ENCODE measurements at regions not wholly inside any gene's neighbourhood (a gene's known extent, or its start where the extent isn't known, plus 50 kb on each side); places are given as distances from the start of the nearest gene placed in this dataset.

GRCh38 chr2:30338475-30338874, 107.1 kb downstream of the LBH start:
- H3K4me3 ChIP-seq (ENCODE audit: low read depth, low read length) = no peak overlapping the region
- TF ChIP-seq CTCF (conservative IDR thresholded peaks at IDR 0.05; ENCODE audit: low read depth, low read length) = no peak
- no peak for DNase-seq (ENCODE audit: low read depth)

GRCh38 chr2:30339071-30339470, 107.7 kb downstream of the LBH start:
- DNase-seq (ENCODE audit: low read depth) = no peak
- H3K4me3 ChIP-seq (ENCODE audit: low read depth, low read length) = no peak overlapping the region
- no peak for TF ChIP-seq CTCF (conservative IDR thresholded peaks at IDR 0.05; ENCODE audit: low read depth, low read length)

- DNase-seq (ENCODE audit: low read depth) = no peak
Observed at GRCh38 chr2:30341500-30342267, 105.4 kb upstream of the LCLAT1 start.

GRCh38 chr2:30346471-30347169, 100.4 kb upstream of the LCLAT1 start:
- no peak overlapping the region for H3K4me3 ChIP-seq (ENCODE audit: low read depth, low read length)
- TF ChIP-seq CTCF (conservative IDR thresholded peaks at IDR 0.05; ENCODE audit: low read depth, low read length) = no peak
- no peak for DNase-seq (ENCODE audit: low read depth)

More at GRCh38 chr2:30341500-30342267, 105.4 kb upstream of the LCLAT1 start:
- H3K4me3 ChIP-seq (ENCODE audit: low read depth, low read length) = no peak overlapping the region
- peak; percentile 14 for TF ChIP-seq CTCF (conservative IDR thresholded peaks at IDR 0.05; ENCODE audit: low read depth, low read length)

DNA sequence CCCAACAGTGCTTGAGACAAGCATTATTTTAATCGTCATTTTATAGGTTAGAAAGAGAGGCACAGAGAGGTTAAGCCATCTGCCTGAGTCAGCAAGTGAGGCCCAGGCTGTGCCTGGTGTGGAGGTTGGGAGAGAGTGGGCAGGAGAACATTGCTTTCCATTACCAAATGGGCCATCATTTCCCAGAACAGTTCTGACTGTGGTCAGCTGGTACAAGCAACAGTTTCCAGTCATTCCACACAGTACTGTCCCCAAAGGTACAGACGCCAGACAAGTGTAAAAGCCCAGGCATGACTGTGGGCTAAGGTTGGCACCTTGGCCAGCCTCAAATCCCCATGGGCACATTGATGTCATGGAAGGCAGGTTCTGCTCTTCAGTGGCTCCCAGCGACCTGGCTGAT, 98.2 kb upstream of the LCLAT1 start:
- no peak for DNase-seq (ENCODE audit: low read depth)
- no peak for TF ChIP-seq CTCF (conservative IDR thresholded peaks at IDR 0.05; ENCODE audit: low read depth, low read length)
- H3K4me3 ChIP-seq (ENCODE audit: low read depth, low read length) = no peak overlapping the region

DNA sequence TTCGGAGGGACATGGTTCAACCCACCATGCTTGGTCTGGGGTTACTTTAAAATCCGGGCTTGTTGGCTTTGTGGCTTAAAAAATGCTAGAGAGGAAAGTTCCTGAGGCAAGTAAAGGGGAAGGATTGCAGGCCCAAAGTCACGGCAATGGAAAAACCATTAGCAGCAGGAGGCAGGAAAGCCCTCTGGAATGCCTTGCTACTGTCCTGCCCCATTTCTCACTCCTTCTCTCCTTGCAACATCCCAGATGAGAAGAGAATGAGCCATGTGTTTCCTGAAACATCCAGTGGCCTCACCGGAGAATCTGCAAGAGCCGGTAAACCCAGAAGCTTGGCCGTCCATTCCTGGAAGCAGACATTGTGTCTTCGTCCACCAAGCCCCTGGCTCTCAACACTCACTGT, 97.4 kb upstream of the LCLAT1 start:
- no peak for TF ChIP-seq CTCF (conservative IDR thresholded peaks at IDR 0.05; ENCODE audit: low read depth, low read length)
- DNase-seq (ENCODE audit: low read depth) = no peak
- H3K4me3 ChIP-seq (ENCODE audit: low read depth, low read length) = no peak overlapping the region

Data from choroid plexus epithelial cell (primary cell).